Thyroid gland (tissue), 4 donors: ENCODE measurements at regions not wholly inside any gene's neighbourhood (a gene's known extent, or its start where the extent isn't known, plus 50 kb on each side); places are given as distances from the start of the nearest gene placed in this dataset.

Source experiments
- DNase-seq, 2 donors: peaks; one replicate each; pipeline ENCODE4 v3.0.0-alpha.2; 2019
- H3K27ac ChIP-seq, 3 donors: fragments of 200-600 bp; sonication (generic); 1 replicate in 2 of 3; 2 replicates in 1 of 3; pipeline ENCODE4 v1.5.1; 2016 to 2019; ENCODE audit warnings: mild to moderate bottlenecking in 1 of 3, moderate library complexity in 1 of 3
- H3K27me3 ChIP-seq: fragments of 200-600 bp; sonication (generic); one replicate; pipeline ENCODE4 v1.5.1; 2019
- H3K36me3 ChIP-seq, 2 donors: fragments of 200-600 bp; sonication (generic); one replicate each; pipeline ENCODE4 v1.5.1; 2016 to 2019
- H3K4me1 ChIP-seq, 2 donors: fragments of 200-600 bp; sonication (generic); one replicate each; pipeline ENCODE4 v1.5.1; 2017 to 2019
- H3K4me3 ChIP-seq, 3 donors: fragments of 200-600 bp; sonication (generic); replicated peaks in 1 of 3; 1 replicate in 2 of 3; 2 replicates in 1 of 3; pipeline ENCODE4 v1.5.1; 2016; ENCODE audit warnings: mild to moderate bottlenecking in 1 of 3
- H3K9me3 ChIP-seq: fragments of 200-600 bp; sonication (generic); one replicate; pipeline ENCODE4 v1.5.1; 2017
- CTCF ChIP-seq, 6 experiments: fragments of 200-600 bp in 3 of 6; fragments of 450-650 bp in 3 of 6; sonication (generic) in 3 of 6; IDR thresholded peaks; one replicate each; pipeline ENCODE4 v1.5.1; 2016 to 2019; ENCODE audit warnings: antibody characterized with exemption in 6 of 6, mild to moderate bottlenecking in 2 of 6, inconsistent platforms in 1 of 6, moderate library complexity in 1 of 6
- POLR2A ChIP-seq, 2 donors: fragments of 450-650 bp; IDR thresholded peaks; one replicate each; pipeline ENCODE4 v1.6.1; 2017; ENCODE audit warnings: antibody characterized with exemption in 2 of 2, mild to moderate bottlenecking in 2 of 2, moderate library complexity in 1 of 2
- WGBS, 2 donors: methylation state at CpG; one replicate each; pipeline ENCODE4 v1.1.5; 2017; 5-methylcytosine and 5-hydroxymethylcytosine counted together
- intact Hi-C: fragments of 100-400 bp; cut with DNase I; formaldehyde crosslinking; loops from one replicate; pipeline ENCODE4 v1.15.1; 2023

GRCh38 chr10:63723320-63723719 is 202.1 kb downstream of the REEP3 start:
- Histone ChIP-seq H3K4me3 (no peak overlapping the region), H3K36me3 (no peaks in the 10 kb centered on the region), H3K4me1 (peaks cover 0 to 13% of the 10 kb centered on the region in 2 donors), H3K27ac (peak overlapping the region in 2 of 3 donors; percentile 22 to 27), H3K9me3 (no peaks in the 10 kb centered on the region), H3K27me3 (no peaks in the 10 kb centered on the region)
- TF ChIP-seq CTCF (IDR thresholded peaks at IDR 0.05) (no peak), POLR2A (IDR thresholded peaks at IDR 0.05) (no peak)
- intact Hi-C loops, result loop anchor here (5.0 to 10.0 kb wide), 2 partner anchors 509 to 556 kb away; no protein-coding TSS in a partner anchor
- 59 to 65% methylated on average over 4 of the region's 4 CpGs for WGBS, 2 donors
- no peak for DNase-seq

GRCh38 chr10:63723741-63724140 is 202.5 kb downstream of the REEP3 start:
- H3K4me3 ChIP-seq, result no peak overlapping the region
- no peaks in the 10 kb centered on the region for H3K9me3 ChIP-seq
- TF ChIP-seq CTCF (IDR thresholded peaks at IDR 0.05), result no peak
- no peak for DNase-seq
- intact Hi-C loops, result loop anchor here (5.0 to 10.0 kb wide), 2 partner anchors 509 to 556 kb away; no protein-coding TSS in a partner anchor
- 49 to 84% methylated on average over 2 to 4 of the region's 7 CpGs for WGBS, 2 donors
- H3K27ac ChIP-seq, result no peak overlapping the region
- H3K27me3 ChIP-seq, result no peaks in the 10 kb centered on the region
- H3K36me3 ChIP-seq, result no peaks in the 10 kb centered on the region
- H3K4me1 ChIP-seq, result peaks cover 0 to 13% of the 10 kb centered on the region in 2 donors

DNA sequence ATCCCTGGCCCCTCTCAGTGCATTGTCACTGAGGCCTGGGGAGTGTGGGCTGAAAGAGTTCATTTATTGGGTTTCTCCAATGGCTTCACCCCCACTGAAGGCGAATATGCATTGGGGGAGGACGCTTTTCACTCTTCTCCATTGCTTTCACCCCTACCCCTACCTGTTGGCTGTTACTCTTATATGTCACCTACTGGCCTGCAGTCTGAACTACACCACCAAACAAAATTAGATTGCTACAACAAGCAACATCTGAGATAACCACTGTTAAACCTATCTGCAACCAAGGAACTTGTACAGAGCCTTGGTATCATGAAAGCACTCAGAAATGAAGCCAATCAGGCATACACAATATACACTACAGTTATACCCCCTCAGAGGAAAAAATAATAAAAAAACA is 203.7 kb downstream of the REEP3 start:
- no peaks in the 10 kb centered on the region for H3K27me3 ChIP-seq
- H3K27ac ChIP-seq, result no peak overlapping the region
- WGBS, 2 donors, result 93 to 100% methylated on average over 2 of the region's 2 CpGs
- no peak overlapping the region for H3K4me3 ChIP-seq
- peaks cover 0 to 13% of the 10 kb centered on the region in 2 donors for H3K4me1 ChIP-seq
- no peak for TF ChIP-seq CTCF (IDR thresholded peaks at IDR 0.05)
- TF ChIP-seq POLR2A (IDR thresholded peaks at IDR 0.05), result no peak
- intact Hi-C loops, result loop anchor here (5.0 to 10.0 kb wide), 2 partner anchors 510 to 558 kb away; no protein-coding TSS in a partner anchor
- H3K9me3 ChIP-seq, result no peaks in the 10 kb centered on the region
- no peak for DNase-seq
- H3K36me3 ChIP-seq, result no peaks in the 10 kb centered on the region

DNA sequence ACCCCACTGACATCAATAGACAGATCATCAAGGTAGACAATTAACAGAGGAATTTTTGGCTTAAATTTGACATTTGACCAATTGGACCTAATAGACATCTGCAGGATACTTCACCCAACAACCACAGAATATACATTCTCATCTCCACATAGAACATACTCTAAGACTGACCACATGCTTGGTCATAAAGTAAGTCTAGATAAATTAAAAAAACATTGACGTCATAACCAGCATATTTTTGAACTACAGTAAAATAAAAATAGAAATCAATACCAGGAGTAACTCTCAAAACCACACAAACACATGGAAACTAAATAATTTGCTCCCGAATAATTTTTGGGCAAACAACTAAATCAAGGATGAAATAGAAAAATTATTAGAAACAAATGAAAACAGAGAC is 205.7 kb downstream of the REEP3 start:
- Histone ChIP-seq H3K9me3 (no peaks in the 10 kb centered on the region), H3K36me3 (no peaks in the 10 kb centered on the region), H3K27ac (no peak overlapping the region), H3K4me3 (no peak overlapping the region), H3K4me1 (peaks cover 0 to 7% of the 10 kb centered on the region in 2 donors), H3K27me3 (no peaks in the 10 kb centered on the region)
- intact Hi-C loops, result loop anchor here (10.0 kb wide), 1 partner anchor 512 kb away; no protein-coding TSS in a partner anchor
- DNase-seq, result no peak
- TF ChIP-seq CTCF (IDR thresholded peaks at IDR 0.05) (no peak), POLR2A (IDR thresholded peaks at IDR 0.05) (no peak)
- WGBS, 2 donors, result 89 to 91% methylated on average over 2 of the region's 2 CpGs

GRCh38 chr10:63727636-63728035 is 206.4 kb downstream of the REEP3 start:
- H3K36me3 ChIP-seq, result no peaks in the 10 kb centered on the region
- H3K4me3 ChIP-seq, result no peak overlapping the region
- 68 to 73% methylated on average over 4 of the region's 4 CpGs for WGBS, 2 donors
- H3K4me1 ChIP-seq, result peaks cover 0 to 3% of the 10 kb centered on the region in 2 donors
- DNase-seq, result no peak
- no peaks in the 10 kb centered on the region for H3K9me3 ChIP-seq
- TF ChIP-seq POLR2A (IDR thresholded peaks at IDR 0.05) (no peak), CTCF (IDR thresholded peaks at IDR 0.05) (no peak)
- intact Hi-C loops, result loop anchor here (10.0 kb wide), 1 partner anchor 513 kb away; no protein-coding TSS in a partner anchor
- H3K27me3 ChIP-seq, result no peaks in the 10 kb centered on the region
- no peak overlapping the region for H3K27ac ChIP-seq
